ENCODE measurements at regions not wholly inside any gene's neighbourhood (a gene's known extent, or its start where the extent isn't known, plus 50 kb on each side); places are given as distances from the start of the nearest gene placed in this dataset.

DNA sequence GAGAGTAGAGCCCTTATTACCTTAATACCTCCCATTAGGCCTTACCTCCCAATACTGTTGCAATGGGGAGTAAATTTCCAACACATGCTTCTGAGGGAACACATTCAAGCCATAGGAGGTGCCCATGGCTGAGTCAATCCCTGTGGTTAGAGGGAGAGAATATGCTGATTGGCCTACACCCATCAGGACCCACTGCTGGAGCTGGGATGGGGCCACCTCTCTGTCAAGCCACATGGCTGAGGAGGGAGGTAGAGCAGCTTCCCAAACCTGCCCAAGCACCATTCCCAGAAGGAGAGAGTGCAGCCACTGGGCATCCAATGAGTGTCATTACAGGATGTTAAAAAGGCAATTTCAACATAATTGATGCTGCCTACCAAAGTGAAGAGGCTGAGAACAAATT, 228.1 kb downstream of the C1orf94 start:
- Histone ChIP-seq H3K4me1 (ENCODE audit: insufficient read depth, poor library complexity, severe bottlenecking) (no peaks in the 10 kb centered on the region), H3K4me3 (ENCODE audit: severe bottlenecking) (no peak overlapping the region), H3K27me3 (ENCODE audit: insufficient read depth, poor library complexity, severe bottlenecking) (no peaks in the 10 kb centered on the region), H3K36me3 (ENCODE audit: low read depth) (no peaks in the 10 kb centered on the region), H3K9me3 (ENCODE audit: severe bottlenecking) (no peaks in the 10 kb centered on the region), H3K27ac (ENCODE audit: poor library complexity, severe bottlenecking) (no peak overlapping the region)
- ATAC-seq (ENCODE audit: low read depth) (no peak), DNase-seq (ENCODE audit: low spot score) (no peak)
- TF ChIP-seq, protein P1, sequence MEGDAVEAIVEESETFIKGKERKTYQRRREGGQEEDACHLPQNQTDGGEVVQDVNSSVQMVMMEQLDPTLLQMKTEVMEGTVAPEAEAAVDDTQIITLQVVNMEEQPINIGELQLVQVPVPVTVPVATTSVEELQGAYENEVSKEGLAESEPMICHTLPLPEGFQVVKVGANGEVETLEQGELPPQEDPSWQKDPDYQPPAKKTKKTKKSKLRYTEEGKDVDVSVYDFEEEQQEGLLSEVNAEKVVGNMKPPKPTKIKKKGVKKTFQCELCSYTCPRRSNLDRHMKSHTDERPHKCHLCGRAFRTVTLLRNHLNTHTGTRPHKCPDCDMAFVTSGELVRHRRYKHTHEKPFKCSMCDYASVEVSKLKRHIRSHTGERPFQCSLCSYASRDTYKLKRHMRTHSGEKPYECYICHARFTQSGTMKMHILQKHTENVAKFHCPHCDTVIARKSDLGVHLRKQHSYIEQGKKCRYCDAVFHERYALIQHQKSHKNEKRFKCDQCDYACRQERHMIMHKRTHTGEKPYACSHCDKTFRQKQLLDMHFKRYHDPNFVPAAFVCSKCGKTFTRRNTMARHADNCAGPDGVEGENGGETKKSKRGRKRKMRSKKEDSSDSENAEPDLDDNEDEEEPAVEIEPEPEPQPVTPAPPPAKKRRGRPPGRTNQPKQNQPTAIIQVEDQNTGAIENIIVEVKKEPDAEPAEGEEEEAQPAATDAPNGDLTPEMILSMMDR (IDR thresholded peaks at IDR 0.05; ENCODE audit: poor library complexity, severe bottlenecking), result no peak

DNA sequence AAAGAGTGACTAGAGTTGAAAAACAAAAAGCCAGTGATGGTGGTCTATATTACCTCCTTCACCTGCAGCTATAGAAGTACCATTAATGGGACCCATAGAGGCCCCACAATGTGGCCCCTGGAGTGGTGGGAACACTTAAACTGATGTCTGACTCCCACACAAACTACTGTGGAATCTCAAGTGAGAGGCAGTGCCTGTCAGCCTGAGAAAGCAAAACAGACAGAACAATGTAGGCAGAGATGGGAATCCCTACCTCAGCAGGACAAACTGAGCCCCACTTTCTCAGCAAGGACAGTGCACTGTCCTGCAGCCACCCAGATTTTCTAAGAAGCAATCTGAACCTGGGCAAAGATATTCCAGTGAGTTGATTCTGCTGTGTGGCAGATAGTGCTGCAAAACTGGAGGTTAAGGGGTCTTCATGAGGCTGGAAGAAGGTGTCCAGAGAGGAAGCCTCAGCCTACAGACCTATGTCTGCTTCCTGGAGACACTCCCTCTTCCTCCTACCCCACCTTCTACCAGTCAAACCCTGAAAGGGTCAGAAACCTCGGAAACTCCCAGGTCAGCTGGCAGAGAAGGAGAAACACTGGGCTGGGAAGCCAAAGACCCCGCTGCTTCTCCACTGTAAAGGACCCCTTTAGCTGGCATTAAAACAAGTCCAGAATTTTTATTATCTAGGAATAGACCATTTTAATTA, 228.7 kb downstream of the C1orf94 start:
- H3K4me1 ChIP-seq (ENCODE audit: insufficient read depth, poor library complexity, severe bottlenecking), result no peaks in the 10 kb centered on the region
- H3K27ac ChIP-seq (ENCODE audit: poor library complexity, severe bottlenecking), result no peak overlapping the region
- no peak for ATAC-seq (ENCODE audit: low read depth)
- H3K9me3 ChIP-seq (ENCODE audit: severe bottlenecking), result no peaks in the 10 kb centered on the region
- no peak overlapping the region for H3K4me3 ChIP-seq (ENCODE audit: severe bottlenecking)
- H3K36me3 ChIP-seq (ENCODE audit: low read depth), result no peaks in the 10 kb centered on the region
- TF ChIP-seq, protein P1 (IDR thresholded peaks at IDR 0.05; ENCODE audit: poor library complexity, severe bottlenecking), result no peak
- H3K27me3 ChIP-seq (ENCODE audit: insufficient read depth, poor library complexity, severe bottlenecking), result no peaks in the 10 kb centered on the region
- no peak for DNase-seq (ENCODE audit: low spot score)

DNA sequence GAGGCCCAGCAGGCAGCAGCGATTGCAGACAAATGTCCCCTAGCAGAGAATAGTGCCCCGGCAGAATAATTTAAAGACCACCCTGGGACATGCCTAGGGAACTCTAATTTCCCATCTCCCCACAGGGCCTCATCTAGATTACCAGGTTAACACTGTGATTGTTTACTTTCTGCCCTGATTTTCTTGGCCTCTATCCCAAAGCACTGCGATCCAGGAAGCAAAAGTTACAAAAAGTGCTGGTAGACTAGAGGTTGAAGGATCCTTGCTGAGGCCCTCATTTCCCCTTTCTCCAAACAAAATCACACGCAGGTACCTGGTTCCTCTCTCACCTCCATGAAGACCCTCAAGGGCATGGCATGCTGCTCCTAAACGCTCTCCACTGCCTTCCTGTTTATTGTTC, 229.7 kb downstream of the C1orf94 start:
- Histone ChIP-seq H3K9me3 (ENCODE audit: severe bottlenecking) (no peaks in the 10 kb centered on the region), H3K36me3 (ENCODE audit: low read depth) (no peaks in the 10 kb centered on the region), H3K4me1 (ENCODE audit: insufficient read depth, poor library complexity, severe bottlenecking) (no peaks in the 10 kb centered on the region), H3K27ac (ENCODE audit: poor library complexity, severe bottlenecking) (no peak overlapping the region), H3K4me3 (ENCODE audit: severe bottlenecking) (no peak overlapping the region), H3K27me3 (ENCODE audit: insufficient read depth, poor library complexity, severe bottlenecking) (no peaks in the 10 kb centered on the region)
- ATAC-seq (ENCODE audit: low read depth) (no peak), DNase-seq (ENCODE audit: low spot score) (no peak)
- TF ChIP-seq, protein P1 (IDR thresholded peaks at IDR 0.05; ENCODE audit: poor library complexity, severe bottlenecking), result no peak

DNA sequence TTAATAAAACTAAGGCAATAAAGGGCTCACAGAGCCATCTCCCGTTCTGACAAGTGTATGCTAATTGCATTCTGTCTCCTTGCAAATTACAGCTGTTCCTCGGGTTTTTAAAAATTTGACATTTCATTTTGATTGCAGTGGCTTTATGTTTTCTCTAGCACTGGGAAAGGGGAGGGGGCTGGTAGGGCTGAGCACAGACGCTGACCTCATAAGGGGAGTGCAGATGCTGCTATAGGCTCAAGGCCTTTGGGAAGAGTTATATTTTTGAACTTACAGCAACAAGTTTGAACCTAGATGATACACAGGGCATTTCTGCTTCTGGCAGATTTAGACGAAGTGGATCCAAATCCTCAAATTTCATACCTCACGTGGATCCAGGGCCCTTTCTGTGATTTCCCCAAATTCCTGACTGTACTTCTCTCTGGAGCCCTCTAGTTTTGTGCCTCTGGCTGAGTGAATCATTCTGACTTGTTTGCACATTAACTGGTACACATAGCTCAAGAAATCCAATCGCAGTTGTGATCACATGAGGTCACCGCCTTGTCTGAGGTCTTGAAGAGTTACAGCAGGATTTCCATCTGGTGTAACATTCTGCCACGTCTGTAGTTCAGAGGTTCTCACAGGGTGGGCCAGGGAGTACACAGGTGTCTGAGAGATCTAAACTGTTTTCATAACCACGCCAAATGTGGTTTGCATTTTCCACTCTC, 230.3 kb downstream of the C1orf94 start:
- Histone ChIP-seq H3K4me1 (ENCODE audit: insufficient read depth, poor library complexity, severe bottlenecking) (no peaks in the 10 kb centered on the region), H3K36me3 (ENCODE audit: low read depth) (no peaks in the 10 kb centered on the region), H3K4me3 (ENCODE audit: severe bottlenecking) (no peak overlapping the region), H3K27me3 (ENCODE audit: insufficient read depth, poor library complexity, severe bottlenecking) (no peaks in the 10 kb centered on the region), H3K9me3 (ENCODE audit: severe bottlenecking) (no peaks in the 10 kb centered on the region), H3K27ac (ENCODE audit: poor library complexity, severe bottlenecking) (no peak overlapping the region)
- ATAC-seq (ENCODE audit: low read depth), result no peak
- TF ChIP-seq, protein P1 (IDR thresholded peaks at IDR 0.05; ENCODE audit: poor library complexity, severe bottlenecking), result no peak
- no peak for DNase-seq (ENCODE audit: low spot score)

DNA sequence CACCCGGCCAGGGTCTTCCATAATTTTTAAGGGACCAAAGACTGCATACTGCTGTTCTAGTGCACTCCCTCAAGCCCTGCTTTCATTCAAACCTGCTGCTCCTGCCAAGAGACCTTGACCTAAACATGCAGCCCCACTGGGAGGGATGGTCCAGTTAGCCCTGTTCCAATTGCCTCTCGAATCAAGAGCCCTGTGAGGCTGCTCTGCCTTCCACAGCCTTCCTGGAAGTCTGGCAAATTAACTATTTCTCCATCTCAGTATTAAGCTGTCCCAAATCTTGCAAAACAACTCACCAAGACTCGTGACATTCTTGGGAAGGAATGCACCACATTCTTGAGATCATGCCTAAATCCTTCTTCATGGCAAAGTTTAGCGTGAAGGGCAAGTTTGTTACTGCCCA, 231.3 kb downstream of the C1orf94 start:
- H3K27ac ChIP-seq (ENCODE audit: poor library complexity, severe bottlenecking), result no peak overlapping the region

More for the DNA sequence above, 231.3 kb downstream of the C1orf94 start:
- DNase-seq (ENCODE audit: low spot score) (no peak), ATAC-seq (ENCODE audit: low read depth) (no peak)
- Histone ChIP-seq H3K9me3 (ENCODE audit: severe bottlenecking) (no peaks in the 10 kb centered on the region), H3K4me3 (ENCODE audit: severe bottlenecking) (no peak overlapping the region), H3K4me1 (ENCODE audit: insufficient read depth, poor library complexity, severe bottlenecking) (no peaks in the 10 kb centered on the region), H3K27me3 (ENCODE audit: insufficient read depth, poor library complexity, severe bottlenecking) (no peaks in the 10 kb centered on the region), H3K36me3 (ENCODE audit: low read depth) (no peaks in the 10 kb centered on the region)
- TF ChIP-seq, protein P1 (IDR thresholded peaks at IDR 0.05; ENCODE audit: poor library complexity, severe bottlenecking), result no peak
